Activated CD4-positive, alpha-beta T cell treated with anti-CD3 and anti-CD28 coated beads, Interleukin-2, amount 50 U/mL, for 4 hours (primary cell): ENCODE measurements at regions not wholly inside any gene's neighbourhood (a gene's known extent, or its start where the extent isn't known, plus 50 kb on each side); places are given as distances from the start of the nearest gene placed in this dataset.
A peak's percentile ranks its signal among the peaks of the same experiment; 100 is the strongest.

Experiments
- DNase-seq, 2 experiments: peaks; one replicate each; pipeline ENCODE4 v3.0.0-alpha.2; 2020

DNA sequence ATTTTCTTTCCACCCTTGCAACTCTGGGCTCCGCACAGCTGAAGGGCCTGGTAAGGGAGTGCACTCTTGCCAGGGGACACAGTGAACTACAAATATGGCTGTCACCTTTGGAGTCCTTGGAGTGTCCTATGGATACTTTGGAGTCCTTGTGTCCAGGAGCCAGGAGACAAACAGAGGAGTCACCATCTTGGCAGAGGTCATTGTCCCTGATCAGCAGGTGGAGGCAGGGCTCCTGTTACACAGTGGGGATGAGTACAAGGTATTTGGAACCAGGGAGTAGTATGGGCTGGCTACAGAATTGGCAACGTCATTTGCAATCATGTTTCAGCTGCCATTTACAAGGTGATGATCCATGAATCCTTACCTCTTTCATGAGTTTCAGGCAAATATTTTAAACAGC is 132.5 kb downstream of the FAM161A start:
- no peak for DNase-seq

DNA sequence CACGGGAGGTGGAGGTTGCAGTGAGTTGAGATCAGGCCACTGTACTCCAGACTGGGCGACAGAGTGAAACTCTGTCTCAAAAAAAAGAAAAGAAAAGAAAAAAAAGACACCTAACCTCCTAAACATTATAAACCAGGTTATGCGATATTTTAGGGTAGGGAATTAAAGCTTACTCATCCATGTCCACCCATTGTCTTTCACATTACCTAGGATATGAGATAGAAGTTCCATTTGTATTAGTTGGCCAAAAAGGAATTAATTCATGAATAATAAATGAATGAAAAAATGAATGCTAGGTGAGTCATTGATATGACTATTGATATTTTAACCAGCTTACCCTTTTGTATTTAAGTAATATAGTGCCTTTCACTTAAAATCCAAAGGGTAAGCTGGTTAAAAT is 132.9 kb downstream of the FAM161A start:
- DNase-seq = no peak

DNA sequence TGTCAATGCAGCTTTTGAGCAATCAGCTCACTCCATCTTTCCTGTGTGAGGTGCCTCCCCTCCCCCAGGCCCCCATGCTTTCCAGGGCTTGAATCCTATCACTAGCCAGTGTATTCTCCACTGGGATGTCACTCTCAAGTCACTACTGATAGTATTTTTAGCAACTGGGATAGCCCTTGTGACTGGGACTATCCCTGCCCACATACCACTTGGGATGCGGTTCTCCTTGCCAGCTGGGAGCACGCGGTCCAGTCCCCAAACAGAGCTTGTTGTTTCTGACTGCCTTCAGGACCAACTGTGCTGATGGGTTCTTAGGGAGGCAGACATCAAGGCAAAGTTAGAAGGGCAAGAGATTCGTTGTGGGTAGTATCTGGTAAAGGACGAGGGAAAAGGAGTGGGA is 134.9 kb downstream of the FAM161A start:
- no peak for DNase-seq

DNA sequence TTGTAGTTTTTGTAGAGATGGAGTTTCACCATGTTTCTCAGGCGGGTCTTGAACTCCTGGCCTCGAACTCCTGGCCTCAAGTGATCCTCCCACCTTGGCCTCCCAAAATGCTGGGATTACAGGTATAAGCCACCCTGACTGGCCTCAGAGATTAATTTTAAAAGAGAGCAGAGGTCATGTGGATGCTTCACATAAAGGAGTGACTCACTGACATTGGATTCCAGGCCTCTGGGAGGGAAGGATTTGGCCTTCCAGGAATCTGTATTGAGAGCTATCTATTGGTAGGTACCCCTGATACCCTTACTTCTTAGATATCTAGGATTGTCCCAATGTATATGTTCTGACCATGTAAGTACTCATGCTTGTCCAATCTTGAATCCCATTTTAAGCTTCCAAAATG is 138.4 kb downstream of the FAM161A start:
- DNase-seq = no peak

DNA sequence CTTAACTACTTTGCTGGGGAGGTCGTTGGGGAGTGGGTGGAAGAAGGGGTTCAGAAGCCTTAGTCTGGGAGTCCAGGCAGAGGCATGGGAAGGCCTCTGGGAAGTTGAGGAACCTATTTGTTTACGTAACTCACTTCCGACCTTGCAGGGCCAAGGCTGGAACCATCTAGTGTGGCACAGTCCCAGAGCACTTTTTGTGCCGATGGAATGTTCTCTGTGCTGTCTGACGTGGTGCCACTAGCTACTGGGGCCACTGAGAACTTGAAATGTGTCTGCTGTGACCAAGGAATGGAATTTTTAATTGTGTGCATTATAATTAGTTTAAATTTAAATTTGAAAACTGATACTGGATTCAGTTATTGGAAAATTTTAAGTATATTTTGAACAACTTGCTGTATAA is 139.7 kb downstream of the FAM161A start:
- DNase-seq = no peak

DNA sequence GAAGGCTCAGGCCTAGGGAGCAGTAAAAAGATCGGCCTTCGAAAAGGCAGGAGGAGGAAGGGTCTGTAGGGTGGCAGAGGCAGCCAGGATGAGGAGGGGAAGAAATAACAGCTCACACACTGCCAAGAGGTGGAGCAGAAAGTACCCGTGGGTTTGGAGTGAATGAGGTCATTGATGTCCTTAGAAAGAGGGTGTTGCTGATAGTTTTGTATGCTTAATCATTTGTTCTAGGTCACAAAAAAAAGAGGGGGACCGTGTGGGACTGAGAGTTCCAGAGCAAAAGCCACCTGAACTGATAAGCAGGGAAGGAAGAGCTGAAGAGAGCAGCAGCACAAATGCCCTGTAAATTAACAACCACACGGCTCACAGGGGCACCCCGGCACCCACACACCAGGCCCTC is 140.4 kb downstream of the FAM161A start:
- DNase-seq = no peak

DNA sequence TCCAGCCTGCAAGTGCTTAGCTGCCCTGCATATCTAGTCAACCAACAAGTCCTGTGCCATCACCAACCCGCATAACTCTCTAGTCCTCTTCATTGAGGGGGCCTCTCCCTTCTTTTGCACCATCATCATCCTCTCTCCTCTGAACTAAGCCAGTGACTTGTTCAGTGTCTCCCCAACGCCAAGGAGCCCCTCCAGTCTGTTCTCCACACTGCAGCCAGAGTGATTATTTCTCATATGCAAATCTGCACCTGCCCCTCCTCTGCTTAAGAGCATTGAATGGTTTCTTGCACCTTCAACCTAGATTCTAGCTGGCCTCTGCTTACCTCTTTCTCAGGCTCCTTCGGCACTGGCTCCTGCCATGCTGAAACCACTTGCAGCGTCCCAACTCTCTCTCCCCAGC is 141.8 kb downstream of the FAM161A start:
- no peak for DNase-seq

DNA sequence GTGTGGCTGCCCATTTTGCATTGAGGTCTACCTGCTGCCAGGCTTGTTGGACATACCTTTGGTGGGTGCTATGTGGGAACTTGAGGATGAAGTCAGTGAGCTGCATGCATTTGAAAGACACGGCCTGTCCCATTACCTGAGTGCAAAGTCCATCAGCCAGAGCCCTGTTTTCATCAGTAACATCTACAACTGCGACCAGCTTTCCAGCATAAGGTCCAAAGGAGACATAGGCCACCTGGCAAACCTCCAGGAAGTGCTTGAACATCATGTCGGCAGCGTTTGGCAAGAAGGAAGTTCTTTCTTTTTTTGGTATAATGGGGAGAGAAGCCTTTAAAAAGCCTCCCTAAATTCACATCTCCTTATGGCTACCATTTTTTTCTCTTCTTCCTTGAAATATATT is 143.1 kb downstream of the FAM161A start:
- DNase-seq = no peak

DNA sequence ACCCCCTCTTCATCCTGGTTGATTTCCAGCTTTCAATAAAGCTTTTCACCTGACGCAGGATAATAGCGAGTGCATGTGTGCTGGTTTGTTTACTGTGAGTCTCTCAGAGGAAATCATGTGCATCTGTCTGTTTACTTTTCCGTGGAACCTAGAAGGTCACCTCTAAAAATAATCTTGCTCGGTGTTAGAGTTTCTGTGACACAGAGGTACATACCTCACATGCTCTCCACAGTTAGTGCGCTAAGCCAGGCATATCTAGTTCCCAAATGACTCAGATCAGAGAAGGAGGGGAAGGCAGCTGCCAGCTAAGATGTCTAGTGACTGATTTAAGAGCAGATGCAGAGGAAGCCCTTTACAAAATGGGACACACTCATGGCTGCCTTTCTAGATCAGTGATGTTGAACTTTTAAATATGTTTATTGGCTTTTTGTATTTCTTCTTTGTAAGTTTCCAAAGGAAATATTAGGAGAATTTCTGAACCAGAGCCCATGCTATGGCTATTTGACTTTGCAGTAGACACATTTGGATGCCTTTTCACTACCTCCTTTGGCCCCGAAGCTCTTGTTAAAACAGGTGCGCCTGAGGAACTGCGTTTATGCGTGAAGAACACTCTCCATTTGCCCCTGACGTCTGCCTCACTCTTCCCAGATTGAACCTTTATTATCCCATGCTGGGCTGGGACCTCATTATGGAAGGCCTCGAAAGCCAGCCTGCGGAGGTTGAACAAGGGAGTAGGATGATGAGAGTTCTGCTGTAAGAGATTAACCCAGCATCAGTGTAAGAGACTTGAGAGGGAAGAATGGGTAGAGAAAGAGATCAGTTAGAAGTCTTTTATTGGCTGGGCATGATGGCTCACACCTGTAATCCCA is 145.6 kb downstream of the FAM161A start:
- DNase-seq = no peak

DNA sequence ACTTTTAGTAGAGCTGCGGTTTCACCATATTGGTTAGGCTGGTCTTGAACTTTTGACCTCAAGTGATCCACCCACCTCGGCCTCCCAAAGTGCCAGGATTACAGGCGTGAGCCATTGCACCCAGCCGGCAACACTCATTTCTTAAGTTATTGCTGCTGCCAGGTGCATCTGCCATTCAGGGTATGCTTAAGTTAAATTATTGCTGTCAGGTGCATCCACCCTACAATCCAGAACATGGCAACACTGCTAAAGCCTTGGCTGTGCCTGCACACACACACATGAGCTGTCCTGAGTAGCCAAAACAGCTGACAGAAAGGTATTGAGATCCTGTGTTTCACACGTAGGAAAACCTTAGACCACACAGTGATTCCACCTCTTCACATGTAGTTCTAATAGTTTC is 148.2 kb downstream of the FAM161A start:
- DNase-seq = no peak

DNA sequence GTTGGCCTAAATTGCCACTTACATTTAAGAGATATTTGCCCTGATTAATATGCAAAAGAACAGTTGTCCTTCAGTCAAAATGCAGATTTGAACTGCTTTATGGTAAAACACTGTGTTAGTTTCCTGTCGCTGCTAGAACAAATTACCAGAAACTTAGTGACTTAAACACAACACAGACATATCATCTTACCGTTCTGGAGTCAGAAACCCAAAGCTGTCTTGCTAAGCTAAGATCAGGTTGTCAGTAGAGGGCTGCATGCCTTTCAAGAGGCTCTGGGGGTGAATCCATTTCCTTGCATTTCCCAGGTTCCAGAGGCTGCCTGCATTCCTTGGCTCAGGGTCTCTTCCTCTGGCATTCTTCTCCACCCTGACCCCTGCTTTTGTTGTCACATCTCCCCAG is 149.5 kb downstream of the FAM161A start:
- no peak for DNase-seq

DNA sequence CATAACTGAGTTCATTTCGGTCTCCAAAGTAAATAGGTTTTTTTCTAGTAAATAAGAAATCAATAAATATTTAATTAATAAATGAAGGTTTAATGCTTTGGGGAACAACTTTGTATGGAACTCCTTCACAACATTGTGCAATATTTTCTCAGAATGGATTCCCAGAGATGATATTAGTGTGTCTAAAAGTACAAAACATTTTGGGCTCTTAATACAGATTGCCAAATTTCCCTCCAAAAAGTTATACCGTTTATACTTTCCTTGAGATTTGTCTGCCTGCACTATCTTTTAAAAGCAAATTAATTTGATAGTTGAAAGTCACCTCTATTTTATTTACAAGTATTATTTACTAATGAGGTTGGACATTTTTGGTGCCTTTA is 151.8 kb downstream of the FAM161A start:
- no peak for DNase-seq

DNA sequence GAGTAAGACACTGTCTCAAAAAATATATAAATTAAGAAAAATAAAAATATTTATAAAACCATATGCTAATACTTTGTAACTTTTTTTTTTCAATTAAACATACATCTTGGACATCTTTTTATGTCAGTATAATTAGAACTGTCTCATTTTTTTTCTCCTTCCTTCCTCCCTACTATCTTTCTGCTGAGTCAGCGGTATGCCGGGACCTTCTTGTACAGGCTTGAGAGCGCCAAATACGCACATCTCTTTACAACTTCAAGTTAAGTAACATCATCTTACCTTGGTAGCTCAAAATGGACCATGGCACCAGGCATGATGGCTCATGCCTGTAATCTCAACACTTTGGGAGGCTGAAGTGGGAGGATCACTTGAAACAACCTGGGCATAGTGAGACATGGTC is 153.4 kb downstream of the FAM161A start:
- DNase-seq = no peak

DNA sequence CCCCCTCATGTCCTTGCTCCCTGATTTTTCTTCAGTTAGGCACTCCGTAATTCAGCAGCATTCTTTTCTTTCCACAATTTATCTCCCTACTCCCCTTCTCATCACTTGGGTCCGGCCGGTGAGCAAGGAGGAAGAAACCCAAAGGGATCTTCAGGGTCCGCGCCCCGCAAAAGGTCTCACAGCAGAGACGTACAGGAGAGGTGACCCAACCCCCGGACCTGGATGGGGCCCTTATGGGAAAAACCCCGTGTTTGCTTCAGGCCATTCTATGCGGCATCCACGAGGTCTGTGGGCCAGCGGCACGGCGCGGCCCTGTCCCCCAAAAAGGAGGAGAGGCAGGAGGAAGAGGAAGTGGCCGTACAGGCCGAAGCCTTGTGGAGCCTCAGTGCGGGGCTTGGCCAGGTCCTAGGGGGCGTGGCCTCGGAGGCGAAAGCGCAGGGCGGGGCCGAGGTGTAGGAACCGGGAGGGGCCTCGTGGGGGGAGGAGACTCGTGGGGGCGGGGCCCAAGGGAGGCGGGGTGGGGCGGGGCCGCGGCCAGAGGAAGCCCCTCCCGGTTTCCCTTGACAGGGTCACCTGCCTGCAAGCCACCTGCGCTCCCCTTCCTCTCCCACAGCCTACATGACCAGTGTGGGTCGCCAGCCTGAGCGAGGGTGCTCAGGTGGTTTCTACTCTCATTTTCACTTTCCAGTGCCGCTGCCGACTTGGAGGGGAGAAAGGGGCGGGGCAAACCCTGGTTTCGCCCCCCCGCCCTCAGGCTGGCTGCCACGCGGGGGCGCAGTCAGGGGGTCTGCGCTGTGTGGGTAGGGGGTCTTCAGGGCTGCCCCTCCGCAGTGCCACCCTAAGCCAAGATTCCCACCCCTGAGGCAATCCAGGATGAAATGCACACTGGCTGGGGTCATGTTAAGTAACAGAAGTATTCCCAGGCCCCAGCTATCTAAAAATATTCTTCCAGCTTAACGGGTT is 156.4 kb upstream of the XPO1 start:
- DNase-seq = peak; percentile 71 to 77

DNA sequence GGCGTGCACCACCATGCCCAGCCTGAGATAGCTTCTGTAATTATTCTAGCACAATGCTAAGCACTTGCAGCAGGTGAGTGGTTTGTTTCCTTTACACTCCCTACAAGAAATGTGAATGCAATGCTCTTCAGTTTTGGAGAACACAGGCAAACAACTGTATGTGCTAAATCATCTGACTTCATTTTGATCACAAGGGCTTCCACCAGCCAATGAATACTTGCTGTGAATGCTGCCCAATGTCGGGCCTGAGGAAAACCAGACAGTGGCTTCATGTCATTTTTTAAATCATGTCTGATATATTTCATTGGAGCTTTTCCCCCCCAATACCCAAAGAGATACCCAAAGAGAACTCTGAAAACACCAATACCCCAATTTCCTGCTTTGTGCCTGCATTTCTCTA is 155.6 kb upstream of the XPO1 start:
- DNase-seq = no peak

DNA sequence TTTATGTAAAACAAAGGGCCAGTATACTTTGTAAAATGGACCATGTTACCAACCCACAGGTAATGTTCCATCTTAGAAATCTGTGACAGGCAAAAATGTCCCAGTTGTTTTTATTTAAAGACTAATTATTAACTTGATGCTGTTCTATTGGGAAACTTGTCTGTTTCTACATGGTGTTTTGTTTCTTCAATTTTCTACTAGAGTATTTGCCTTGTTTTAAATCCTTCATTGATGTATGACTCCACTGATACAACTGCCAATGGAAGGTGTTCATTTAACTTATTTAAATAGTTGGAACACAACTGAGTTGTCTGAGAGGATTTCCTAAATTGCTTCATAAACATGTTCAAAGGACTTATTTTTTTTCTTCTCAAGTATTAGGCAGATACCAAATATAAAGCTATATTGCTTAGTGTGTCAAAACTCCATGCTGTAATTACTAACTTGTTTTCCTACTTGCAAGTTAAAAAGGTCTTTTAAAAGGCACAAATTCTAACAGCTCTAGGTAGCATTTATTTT is 152.0 kb upstream of the XPO1 start:
- no peak for DNase-seq

DNA sequence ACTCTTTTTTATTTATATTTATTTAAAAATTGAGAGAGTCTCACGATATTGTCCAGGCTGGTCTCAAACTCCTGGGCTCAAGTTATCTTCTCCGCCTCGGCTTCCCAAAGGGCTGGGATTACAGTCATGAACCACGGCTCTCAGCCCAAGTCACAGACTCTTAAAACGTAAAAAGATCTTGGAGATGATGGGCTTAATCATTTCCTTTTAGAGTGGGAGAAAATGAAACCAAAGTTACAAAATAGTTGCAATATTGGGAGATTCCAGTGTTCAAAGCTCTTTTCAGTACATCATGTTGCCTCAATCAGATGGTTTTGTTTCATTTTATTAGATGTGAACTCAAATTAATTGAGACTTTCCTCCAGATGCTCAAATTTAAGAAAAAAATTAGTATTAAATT is 151.4 kb upstream of the XPO1 start:
- DNase-seq = no peak

DNA sequence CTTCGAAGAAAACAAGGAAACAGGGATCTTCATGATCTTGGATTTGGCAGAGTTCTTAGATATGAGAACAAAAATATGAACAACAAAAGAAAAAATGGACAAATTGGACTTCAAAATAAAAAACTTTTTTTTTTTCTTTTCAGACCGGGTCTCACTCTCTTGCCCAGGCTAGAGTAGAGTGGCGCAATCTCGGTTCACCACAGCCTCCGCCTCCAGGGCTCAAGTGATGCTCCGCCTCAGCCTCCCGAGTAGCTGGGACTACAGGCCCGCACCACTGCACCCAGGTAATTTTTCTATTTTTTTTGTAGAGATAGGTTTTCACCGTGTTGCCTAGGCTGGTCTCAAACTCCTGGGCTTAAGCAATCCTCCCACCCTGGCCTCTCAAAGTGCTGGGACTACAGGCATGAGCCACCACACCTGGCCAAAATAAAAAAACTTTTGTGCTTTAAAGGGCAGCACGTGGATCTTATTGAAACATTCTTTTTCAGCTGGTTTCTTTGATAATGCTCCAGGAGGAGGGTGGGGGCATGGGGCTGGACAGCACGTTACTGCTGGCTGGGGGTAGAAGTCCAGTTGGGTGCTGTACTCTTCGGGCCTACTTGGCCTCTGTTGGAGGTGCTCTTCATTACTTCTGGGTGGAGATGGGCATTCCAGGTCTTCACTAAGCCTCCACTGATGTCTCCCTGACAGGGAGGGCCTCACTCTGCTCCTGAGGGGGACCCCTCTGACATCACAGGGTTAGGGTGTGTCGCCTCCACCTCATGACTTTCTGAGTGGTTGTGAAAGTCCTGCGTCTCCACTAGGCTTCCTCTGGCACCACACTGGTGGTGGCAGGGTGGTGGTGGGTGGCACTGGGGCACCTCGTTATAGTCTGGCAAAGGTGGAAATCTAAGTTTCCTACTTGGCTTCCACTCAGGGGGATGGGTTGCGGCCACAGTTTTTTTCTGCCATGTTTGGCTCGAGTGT is 150.5 kb upstream of the XPO1 start:
- no peak for DNase-seq

DNA sequence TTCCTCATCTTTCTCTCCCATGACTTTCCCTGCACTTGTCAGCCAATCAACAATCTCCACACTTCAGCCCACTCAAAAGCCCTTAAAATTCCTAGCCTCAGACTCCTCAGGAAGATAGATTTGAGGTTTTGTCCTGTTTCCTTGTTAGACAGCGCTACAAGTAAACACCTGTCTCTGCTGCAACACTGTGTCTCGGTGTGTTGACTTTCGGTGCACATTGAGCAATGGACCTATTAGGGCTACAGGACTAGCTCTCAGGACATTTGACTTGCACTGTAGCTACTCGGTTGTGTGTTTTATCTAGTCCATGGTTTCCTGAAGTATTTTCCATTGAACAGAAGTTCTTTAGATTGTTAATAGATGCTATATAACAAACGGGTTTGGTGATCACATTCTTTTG is 140.9 kb upstream of the XPO1 start:
- DNase-seq = no peak

DNA sequence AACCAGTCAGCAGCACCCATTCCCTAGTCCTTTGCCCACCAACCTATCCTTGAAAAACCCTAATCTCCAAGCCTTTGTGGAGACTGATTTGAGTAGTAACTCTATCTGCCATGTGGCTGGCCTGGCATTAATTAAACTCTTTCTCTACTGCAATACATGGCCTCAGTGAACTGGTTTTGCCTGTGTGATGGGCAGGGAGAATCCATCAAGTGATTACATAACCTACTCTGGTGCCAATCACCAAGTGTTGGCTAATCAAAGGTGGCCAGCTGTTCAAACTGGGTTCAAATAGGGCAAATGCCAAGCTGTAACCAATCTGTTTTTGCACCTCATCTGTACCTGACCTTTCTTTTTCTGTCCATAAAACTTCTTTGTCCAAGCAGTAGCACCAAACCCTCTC is 139.8 kb upstream of the XPO1 start:
- DNase-seq = no peak

DNA sequence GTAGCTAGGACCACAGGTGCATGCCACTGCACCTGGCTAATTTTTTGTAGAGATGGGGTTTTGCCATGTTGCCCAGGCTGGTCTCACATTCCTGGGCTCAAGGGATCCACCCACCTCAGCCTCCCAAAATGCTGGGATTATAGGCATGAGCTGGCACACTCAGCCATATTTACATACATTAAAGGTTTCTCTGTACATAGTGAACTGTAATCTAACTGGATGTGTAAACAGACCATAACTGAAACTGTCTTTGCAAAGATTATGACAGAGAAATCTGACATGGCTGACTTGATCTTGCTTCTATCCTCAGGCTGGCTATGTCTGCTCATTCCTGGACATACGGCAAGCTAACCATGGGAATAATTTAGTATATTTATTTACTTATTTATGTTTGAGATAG is 139.2 kb upstream of the XPO1 start:
- DNase-seq = no peak

DNA sequence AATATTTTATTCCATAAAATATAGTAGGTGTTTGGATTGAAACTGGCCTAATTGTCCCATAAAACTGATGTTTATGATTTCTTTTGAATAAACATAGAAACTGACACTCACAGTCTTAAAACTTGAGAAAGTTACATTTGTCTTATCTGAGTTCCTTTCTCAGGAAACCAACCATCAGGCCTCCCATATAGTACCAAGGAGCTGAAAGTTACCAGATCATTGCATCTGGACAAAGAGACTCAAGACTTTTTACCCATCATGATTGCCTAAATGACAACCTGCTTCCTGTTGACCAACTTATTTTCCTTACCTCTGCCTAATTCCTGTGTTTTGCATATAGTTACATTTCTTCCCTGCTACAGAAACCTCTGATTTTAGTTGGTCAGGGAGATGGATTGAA is 137.0 kb upstream of the XPO1 start:
- DNase-seq = no peak
